HG03432 (cell line): ENCODE measurements at regions not wholly inside any gene's neighbourhood (a gene's known extent, or its start where the extent isn't known, plus 50 kb on each side); places are given as distances from the start of the nearest gene placed in this dataset.
"Not testable (repeated sequence)": the region's sequence is repeated elsewhere in the genome, so short reads cannot be mapped to it uniquely, and the experiment has no call there.

Experiments
- ATAC-seq: cut with Tn5 transposase; IDR thresholded peaks from one replicate; pipeline ENCODE4 v1.9.1; 2021; ENCODE audit warnings: mild to moderate bottlenecking, moderate library complexity; ENCODE audit not compliant: unreplicated experiment

DNA sequence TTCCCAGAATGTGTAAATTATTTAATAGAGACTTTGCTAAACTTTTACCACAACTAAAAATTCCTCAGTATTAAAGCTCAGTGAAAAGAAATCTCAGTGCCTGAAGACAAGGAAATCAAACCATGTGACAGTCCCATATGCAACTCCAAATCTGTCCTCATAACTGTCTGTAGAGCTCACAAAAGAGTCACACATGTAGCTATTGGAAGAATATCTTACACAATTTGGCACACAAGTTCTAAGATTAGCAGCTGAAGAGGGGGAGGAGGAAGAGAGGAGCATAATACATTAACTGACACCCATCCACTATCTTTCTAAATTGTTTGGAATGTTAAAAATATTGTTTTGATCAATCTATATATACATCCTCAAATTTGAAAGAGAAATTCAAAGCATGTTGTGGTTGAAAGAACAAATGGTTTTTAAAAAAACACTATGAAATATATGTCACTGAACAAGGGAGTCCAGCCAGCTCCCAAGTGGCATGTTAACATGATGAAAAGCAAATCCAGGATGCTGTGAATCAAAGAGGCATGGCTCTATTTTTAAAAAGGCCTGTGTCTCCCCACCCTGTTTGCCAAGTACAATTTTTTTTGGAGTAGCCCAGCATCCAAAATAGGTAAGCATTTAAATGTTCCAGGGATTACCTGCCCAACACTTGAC, 126.3 kb upstream of the NANOGP8 start:
- no peak for ATAC-seq

DNA sequence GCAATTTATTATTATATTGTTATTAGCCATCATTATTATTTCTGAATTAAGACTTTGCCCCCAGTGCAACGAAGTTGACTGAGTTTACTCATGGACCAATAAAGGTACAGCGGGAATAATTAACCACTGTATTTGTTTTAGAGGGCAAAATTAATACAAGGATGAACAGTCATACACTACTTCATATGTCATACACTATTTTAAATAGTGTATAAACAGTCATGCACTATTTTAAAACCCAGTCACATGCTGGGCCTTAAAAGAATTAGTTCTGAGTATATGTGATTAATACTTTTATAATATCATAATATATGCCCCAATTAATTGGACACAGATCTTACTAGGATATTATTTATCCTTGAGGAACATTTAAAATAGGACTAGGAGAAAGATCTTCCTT, 125.3 kb upstream of the NANOGP8 start:
- no peak for ATAC-seq

GRCh38 chr15:35209838-35210237, 124.7 kb upstream of the NANOGP8 start:
- ATAC-seq: no peak

- no peak for ATAC-seq
Measured at GRCh38 chr15:35208353-35208752, 123.3 kb upstream of the NANOGP8 start.

DNA sequence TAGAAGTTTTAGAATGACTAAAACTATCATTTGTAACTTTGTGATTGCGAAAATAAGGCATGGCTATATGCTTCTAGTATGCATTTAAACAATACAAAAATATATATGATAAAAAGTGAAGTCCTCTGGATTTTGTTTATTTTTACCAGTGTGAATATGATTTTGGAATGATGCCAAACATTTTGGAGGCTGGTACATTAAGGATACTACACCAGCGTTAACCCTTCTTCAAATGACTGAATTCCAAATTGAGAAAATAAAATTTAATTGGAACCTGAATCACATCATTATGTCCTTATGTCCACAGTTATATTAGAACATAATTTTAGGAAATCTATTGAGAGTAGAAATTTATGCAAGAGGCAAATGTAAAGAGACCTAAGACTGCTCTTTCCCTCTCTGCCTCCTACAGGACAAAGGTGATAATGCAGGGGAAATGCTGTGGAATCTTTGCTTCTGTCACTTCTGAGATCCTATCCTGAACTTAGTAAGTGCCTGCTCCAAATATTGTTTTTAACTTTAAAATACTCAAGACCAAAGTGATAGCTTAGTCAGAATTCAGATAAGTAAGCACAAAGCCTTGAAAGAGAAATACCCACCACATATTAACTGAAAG, 121.1 kb upstream of the NANOGP8 start:
- ATAC-seq: no peak

- ATAC-seq: no peak
Measured at GRCh38 chr15:35198197-35198596, 113.1 kb upstream of the NANOGP8 start.

GRCh38 chr15:35197754-35198153, 112.7 kb upstream of the NANOGP8 start:
- no peak for ATAC-seq

- ATAC-seq: no peak
Measured at GRCh38 chr15:35197306-35197705, 112.2 kb upstream of the NANOGP8 start.

GRCh38 chr15:35196273-35196672, 111.2 kb upstream of the NANOGP8 start:
- ATAC-seq: no peak

- ATAC-seq: no peak
Measured at GRCh38 chr15:35195649-35196048, 110.6 kb upstream of the NANOGP8 start.

DNA sequence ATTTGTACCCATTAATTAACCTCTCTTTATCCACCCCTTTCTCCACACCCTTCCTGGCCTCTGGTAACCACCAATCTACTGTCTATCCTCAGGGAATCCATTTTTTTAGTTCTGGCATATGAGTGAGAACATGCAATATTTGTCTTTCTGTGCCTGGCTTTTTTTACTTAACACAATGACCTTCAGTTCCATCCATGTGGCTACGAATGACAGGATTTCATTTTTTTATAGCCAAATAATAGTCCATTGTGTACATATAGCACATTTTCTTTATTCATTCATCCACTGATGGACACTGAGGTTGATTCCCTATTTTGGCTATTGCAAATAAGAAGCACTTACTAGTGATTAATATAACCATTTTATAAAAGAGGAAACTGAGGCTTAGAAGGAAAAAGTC, 109.9 kb upstream of the NANOGP8 start:
- no peak for ATAC-seq

GRCh38 chr15:35194296-35194695, 109.2 kb upstream of the NANOGP8 start:
- ATAC-seq: no peak

GRCh38 chr15:35191783-35192182, 106.7 kb upstream of the NANOGP8 start:
- ATAC-seq: no peak

DNA sequence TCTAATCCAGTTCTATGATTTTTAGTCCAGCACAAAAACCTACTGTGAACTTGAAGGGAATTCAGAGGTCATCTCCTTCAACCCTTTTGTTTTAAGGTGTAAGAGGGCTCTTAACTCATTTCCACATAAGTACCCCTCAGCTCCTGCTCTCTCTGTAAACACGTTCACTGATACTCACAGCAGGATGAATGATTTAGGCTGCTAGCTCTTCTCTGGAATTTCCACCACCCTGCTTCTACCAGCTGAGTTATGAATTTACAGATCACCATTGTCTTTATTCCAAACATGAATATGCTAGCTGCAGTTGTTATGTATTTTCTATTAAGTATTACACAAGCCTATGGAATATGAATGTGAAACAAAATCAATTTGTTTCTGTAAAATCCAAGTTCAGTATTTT, 101.3 kb upstream of the NANOGP8 start:
- ATAC-seq: no peak

GRCh38 chr15:35184646-35185045, 99.6 kb upstream of the NANOGP8 start:
- no peak for ATAC-seq

DNA sequence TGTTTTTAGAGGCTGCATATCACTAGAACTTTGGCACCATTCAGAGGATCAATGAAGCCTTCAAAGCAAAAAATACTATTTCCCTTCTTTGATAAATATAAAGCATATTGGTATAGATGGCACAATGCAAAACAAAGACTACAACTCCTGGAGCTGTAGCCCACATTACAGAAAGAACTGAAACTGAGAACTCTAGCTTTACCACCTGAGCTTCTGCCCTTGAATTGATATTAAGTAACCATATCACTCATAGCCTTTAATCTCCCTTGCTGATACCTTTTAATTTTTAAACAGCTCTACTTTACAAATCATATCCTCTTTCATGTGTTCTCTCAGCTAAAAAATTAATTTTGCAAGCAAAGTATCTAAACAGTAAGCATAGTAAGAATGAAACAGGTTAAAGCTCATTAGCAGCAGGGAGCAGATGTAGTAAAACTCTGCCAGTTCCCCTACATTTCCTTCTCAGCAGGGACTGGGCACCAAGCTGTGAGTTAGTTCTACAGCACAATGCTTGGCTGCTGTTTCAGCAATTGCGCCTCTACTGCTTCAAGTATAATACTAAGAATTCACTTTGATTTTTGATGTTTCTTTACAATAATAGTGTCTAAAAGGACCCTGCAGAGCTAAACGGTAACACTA, 97.9 kb upstream of the NANOGP8 start:
- peak; percentile 88 for ATAC-seq

- peak; percentile 80 for ATAC-seq
Measured at GRCh38 chr15:35181538-35181937, 96.4 kb upstream of the NANOGP8 start.

GRCh38 chr15:35179739-35180138, 94.6 kb upstream of the NANOGP8 start:
- ATAC-seq: no peak

DNA sequence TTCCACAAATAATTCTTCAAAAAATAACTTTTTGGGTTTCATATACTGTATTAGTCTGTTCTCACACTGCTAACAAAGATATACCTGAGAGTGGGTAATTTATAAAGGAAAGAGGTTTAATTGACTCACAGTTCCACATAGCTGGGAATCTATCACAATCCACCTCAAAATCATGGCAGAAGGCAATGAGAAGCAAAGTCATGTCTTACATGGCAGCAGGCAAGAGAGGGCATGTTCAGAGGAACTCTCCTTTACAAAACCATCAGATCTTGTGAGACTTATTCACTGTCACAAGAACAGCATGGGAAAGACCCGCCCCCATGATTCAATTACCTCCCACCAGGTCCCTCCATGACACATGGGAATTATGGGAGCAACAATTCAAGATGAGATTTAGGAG, 93.1 kb upstream of the NANOGP8 start:
- not testable (repeated sequence) for ATAC-seq

GRCh38 chr15:35174948-35175347, 89.9 kb upstream of the NANOGP8 start:
- no peak for ATAC-seq

- no peak for ATAC-seq
Measured at GRCh38 chr15:35173444-35174118, 88.5 kb upstream of the NANOGP8 start.

GRCh38 chr15:35170207-35170606, 85.1 kb upstream of the NANOGP8 start:
- no peak for ATAC-seq
